CD4-positive, alpha-beta T cell treated with Interleukin-6 at 100 ng/mL for 8 hours (primary cell): ENCODE measurements at regions not wholly inside any gene's neighbourhood (a gene's known extent, or its start where the extent isn't known, plus 50 kb on each side); places are given as distances from the start of the nearest gene placed in this dataset.

Experiments
- DNase-seq: peaks from one replicate; pipeline ENCODE4 v3.0.0-alpha.2; 2020; ENCODE audit warnings: mixed read lengths, low spot score

DNA sequence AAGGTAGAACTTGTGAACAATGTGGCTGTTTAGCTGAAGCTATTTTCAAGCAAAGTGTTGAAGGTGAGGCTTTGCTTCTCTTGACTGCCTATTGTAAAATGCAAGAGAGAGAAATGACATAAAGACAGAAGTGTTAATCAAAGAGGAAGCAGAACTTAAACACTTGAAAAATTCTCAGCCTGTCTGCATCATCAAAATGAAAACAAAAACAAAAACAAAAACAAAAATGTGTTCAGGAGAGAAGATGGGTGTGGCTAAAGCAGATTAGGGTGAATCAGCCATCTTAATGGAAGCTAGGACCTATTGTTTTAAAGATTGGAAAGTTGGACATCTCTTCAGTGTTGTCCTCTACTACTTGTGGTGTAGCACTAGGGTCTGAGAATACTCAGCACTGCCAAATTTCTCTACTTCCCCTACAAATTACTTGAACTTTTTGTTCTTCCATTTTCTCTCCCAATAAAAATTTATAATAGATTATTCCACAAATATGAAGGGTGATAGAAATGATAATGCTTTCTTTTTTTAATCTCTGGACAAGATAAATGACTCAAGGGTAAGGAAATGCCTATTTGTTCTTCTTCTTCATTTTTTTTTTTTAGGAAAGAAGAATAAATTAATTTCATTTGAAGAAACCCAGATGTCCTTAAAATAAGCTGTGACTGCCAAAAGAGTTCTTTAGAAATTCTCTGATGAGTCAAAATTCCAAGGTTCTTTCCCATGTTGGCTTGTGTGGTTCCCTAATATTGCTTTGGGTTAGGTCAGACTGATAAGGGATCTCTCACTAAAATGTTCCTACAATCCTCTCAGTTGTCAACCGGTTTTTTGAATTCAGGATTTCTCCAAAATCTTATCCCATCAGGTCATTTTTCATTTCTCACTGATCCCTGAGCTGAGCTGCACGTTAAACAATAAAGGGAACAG is 571.2 kb upstream of the ZEB2 start:
- DNase-seq, result no peak

DNA sequence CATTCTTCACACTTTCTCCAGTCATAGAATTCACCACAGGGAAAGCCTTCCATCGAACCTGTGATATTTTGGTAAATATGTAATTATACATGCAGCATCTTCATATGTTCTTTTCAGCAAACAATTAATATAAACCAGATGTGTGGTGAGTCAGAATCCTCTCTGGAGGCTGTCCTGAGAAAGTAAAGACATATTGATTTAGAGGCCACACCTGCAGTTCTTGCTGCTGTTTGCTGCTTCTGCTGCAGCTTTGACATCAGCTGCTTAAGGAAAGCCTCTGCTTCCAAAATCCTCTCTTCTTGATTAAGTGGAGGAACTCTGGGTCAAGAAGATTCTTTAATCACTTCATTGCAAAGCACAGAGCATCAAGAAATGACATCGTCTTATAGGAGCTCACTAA is 568.8 kb upstream of the ZEB2 start:
- DNase-seq, result no peak

DNA sequence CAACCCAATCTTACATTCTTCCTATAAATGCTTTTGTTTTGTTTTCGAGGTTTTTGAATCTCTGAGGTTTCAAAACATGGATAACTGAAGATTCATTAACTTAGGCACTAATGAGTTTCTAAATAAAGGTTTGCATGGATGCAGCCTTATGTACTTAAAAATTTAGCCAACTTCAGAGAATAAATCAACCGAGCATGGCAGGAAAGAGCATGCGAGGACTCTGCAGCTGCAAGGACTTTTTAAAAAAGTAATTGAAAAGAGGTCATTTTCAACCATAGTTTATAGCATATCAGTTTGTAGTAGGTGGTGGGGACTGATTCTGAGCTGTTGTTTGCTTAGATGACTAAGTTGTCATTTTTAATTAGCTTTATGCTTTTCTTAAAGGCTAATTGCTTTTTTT is 567.0 kb upstream of the ZEB2 start:
- no peak for DNase-seq

DNA sequence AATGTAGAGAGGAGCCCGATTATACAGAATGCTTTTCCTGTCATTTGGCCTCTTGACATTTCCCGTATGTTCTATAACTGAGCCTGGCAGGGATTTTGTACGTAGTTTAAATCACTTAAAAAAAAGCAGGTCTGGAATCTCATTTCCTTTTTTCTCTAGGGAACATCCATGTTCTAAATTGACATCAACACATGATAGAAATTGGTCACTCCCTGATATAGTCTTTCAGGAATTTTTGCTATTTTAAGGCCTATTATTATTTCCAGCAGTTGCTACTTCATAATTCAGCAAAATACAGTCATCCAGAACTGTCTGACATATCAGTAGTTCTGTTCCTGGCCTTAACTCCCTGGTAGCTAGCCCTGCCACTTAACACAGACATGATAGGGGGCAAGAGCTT is 565.7 kb upstream of the ZEB2 start:
- DNase-seq, result no peak

DNA sequence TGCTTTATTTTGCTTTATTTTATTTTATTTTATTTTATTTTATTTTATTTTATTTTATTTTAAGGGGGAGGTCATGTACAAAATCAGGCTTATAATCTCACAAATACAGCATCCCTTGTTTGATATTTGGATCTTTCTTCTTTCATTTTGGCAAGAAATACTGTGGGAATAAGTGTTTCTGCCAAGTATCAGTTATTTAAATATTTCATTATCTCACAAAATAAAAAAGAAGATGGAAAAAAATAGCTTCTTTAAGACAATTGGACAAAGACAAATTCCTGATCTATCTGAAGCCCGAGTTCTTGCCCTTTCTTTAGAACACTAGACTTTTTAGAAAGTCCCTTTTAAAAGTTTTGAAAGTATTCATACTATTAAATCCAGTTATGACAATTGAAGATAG is 560.5 kb upstream of the ZEB2 start:
- DNase-seq, result no peak

DNA sequence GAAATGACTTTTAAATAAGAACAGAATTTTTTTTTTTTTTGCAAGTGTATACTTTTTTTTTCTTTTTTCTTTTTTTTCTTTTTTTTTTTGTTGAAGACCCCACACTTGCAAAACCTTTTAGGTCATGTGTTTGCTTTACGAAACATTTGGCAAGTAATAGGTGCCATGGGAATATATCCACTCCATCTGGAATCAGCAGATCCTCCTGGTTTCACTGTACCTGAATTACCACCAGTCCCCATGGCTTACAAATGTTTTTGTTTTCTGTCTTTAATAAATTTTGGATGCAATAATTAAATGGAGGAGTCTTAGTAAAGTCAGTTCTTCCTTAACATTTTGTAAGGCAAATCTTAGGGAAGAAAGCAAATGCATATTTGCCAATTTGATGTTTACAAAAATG is 559.7 kb upstream of the ZEB2 start:
- no peak for DNase-seq

DNA sequence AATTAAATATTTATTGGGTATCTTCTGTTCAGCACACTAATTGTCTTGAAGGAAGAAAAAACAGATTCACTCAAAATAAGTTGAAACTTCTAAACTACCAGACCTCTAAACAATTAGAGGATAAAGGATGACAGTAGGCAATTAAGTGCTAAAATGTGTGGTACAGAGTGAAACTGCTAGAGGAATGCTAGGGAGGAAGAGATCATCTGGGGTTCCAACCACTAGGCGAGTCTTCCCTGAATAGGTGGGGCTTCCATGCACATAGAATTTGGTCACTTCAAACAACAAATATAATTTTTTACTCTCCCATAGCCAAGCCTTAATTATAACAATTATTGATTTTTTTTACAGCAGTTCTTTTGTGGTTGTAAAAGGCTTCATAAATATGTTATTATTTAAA is 559.0 kb upstream of the ZEB2 start:
- no peak for DNase-seq

DNA sequence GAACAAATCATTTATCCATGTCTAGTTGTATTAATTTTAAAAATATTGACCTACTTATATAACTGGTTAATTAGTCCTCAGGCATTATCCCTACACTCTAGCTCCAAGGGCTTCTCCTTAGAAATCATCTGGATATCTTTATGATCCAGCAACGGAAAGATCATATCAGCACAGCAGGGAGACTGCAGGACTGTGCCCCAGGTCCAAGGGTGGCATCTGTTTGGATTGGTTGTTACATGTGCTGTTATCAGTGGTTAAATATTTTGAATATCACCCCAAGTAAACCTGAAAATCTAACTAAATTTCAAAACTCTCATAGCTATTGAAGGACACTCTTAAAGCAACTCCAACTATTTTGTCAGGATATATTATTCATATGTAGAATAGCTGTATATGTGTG is 556.2 kb upstream of the ZEB2 start:
- no peak for DNase-seq

DNA sequence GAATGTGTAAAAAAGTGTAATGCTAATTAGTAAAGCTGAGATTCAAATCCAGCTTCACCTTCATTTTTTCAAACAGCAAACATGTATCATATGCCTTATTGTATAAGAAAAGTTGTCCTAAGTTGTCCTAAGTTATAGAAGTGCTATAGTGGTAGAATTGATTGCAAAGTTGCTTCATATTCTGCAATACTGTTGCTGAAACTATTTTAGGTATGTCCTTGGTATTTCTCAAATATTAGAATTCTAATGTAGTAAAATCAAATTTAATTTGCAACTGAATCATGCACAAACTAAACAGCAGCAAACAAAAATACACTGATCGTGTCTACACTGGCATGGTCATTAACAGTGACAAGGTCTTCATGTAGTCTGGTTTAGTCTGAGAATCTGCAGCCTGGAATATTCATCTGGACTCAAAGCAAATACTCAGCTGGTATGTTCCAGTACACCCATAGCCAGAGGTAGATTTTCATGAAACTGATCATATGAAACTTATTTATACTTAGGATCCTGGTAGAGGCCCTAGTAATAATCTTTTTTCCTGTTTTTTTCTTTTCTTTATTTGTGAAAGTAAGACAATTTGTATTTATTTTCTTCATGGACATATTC is 555.6 kb upstream of the ZEB2 start:
- DNase-seq, result no peak

DNA sequence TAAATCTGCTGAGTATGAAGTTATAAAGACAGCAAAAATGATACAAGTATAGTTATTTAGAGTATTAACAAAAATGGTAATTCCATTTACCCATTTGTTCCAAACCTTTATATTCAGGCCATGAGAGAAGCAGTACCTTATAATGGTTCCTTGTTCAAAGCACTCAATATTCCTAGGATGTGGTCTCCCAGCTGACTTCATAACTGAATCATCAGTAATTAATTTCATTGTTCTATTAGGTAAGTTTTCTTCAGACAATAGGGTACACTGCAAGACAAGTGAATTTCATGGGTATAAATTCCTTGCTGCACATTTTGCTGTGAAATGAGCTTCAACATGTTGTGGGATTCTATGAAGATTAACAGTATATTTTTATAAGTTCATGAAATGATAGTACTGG is 550.8 kb upstream of the ZEB2 start:
- DNase-seq, result no peak

DNA sequence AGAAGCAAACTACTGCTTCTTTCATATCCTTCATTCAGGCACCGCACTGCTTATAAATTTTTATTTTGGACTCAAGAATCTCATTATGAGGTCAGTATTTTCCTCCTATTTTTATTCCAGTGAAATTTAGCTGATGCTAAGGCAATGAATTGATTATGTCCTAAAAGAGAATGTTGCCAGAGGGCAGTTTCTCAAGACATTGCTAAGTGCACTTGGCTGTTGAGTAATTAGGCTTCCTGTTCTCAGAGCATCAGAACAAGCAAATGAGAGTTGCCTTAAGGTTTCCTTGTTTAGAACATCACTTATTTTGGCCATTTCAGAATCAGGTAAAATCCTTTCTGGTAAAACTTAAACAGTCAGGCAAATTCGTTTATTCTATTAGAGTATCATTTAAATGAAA is 548.6 kb upstream of the ZEB2 start:
- no peak for DNase-seq

DNA sequence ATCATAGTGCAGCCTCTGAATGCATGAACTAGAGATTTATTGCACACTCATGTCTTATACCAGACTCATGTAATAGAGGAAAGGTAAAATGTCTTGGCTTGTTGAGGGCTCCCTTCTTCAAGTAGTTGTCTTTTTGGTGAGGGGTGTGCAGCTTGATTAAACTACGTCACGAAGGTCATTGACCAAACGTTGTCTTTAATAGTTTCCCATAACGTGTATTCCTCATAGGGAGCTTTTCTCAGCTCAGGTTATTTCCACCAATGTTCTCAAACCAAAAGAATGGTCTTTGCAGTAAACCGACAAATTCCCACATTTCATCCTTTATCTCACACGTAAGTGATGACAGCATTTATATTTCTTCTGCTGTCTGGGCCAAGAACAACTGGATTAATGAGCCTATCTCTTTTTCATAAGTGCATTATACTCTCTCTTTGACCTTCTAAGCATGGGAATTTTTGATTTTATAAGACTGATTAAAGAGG is 547.7 kb upstream of the ZEB2 start:
- DNase-seq, result no peak

DNA sequence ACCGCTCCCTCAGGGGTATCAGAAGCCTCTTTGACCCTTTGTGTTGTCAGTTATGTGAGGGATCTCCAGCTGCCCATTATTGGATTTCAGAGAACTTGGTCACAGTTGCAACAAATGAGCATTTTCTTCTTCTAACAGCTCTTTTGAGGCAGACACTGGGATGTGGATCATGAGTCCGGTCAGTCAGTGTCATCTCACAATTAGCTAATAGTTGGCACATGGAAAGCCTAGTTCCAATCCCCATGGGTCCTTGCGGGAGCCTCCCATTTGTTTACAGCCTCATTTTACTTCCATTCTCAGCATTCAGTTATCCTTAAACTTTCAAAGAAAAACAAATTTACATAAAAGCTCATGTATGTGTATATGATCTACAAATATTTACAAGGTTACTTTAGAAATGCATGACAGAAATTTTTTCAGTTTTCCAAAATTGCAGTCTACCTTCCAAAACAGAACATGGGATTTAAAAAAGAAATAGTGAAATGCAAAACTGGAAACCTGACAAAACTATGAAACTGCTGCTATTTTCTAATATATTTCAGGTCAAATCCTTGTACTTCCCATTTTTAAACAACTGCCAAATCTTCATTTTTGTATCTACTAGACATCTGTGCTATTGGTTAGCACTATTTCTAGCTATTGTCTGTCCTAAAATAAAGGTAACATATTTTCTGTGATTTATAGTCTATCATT is 547.1 kb upstream of the ZEB2 start:
- DNase-seq, result no peak

DNA sequence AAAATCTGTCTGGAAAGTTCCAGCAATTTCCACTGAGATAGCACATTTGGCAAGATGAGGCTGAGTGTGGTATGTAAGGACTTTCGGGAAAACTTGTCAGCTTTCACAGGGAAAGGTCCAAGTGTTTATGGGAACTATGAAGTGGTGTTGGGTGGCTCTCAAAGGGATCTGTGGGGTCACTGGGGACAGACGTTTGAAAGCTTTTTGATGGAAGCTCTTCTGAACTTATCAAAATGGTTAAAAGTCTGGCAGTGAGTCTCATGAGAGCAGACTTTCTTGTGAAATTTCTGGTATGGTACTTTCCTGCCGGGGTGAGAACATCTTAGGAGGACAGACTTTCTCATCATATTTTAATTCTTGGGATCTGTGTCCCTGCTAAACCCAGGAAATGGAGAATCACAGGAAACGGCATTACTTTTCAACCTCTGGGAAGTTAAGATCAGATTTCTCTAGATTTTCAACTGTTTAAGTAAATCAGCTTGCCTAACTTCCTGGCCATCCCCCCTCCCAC is 546.3 kb upstream of the ZEB2 start:
- DNase-seq, result no peak

DNA sequence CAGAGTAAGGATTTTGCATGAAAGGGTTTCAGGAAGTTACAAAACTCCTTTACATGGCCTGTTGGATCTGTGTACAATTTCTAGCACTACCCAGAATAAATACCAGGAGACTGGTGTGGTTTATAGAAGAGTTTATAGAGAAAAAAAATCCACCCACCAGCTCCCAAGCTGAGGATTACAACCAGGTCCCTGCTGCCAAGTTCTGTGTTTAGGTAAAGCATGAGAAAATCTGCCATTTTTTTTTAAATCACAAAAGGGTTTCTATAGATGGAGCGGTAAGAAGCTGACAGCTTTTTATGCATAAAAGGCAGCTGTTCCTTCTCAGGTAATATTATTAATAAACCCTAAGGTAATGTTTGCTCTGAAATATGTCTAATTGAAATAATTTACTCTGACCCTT is 545.4 kb upstream of the ZEB2 start:
- no peak for DNase-seq

DNA sequence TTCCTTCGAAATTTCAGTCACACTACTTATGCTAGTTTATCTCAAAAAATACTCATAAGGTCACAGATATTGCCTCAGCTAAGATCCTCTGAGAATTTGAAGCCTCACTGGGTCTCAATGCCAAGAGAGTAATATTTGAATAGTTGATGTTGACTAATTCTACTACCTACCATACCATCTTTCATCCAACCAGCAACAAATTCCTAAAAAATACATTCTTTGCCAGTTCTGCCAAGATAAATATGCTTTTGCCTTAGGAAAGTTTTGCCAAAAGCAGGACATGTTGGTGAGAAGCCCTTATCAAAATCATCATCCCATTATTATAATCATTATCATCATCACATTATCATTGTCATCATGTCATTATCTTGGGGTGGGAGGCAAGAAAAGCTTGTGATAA is 544.6 kb upstream of the ZEB2 start:
- DNase-seq, result no peak

DNA sequence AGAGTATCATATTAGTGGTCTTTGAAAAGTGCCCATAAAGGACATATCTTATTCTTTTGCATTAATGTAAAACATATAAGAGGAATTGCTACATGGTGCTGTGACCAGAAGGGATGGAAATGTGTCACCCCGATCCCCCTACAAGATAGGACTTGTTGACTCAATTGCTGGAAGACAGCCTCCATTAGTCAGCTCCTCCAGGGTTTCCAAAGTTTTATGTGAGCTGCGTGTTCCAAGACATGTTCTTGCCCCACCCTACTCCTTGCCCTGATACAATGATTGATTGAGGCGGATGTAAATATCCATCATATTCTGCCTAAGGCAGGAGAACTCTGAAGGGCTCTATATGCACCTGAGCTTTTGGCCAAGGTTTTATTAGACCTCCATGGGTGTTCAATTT is 541.0 kb upstream of the ZEB2 start:
- DNase-seq, result no peak

DNA sequence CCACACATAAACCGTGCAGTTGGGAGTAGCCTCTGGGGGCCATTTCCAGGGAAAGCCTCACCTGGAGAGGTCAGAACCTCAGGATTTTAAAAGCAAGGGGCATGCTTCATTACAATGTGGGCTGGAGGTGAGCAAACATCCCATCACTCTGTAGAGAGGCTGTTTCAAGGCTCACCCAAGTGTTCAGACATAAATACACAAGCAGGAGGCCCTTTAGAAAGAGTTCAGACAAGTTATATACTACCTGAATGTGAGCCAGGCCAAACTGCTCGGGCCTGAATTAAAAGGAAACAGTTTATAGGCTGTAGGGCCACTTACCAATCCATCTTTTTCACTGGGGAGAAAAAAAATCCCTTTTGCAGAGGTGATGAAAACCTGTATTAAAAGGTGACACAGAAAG is 540.0 kb upstream of the ZEB2 start:
- no peak for DNase-seq

DNA sequence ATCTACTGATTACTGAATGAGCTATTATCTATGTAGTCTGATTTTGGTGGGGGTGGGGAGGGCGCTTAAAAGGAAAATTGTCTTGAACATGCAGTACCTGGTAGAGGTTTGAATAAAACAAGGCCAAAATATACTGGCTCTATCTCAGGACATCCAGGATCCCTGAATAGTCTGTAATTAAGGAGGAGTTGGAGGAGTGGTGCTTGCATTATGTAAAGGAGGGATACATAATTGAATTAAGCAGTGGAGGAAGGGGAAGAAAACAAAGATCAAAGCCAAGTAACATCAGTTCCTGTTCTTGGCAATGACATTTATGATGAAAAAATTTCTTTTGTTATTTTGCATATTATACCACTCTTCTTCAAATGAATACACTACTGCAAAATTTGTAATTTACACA is 539.4 kb upstream of the ZEB2 start:
- no peak for DNase-seq

DNA sequence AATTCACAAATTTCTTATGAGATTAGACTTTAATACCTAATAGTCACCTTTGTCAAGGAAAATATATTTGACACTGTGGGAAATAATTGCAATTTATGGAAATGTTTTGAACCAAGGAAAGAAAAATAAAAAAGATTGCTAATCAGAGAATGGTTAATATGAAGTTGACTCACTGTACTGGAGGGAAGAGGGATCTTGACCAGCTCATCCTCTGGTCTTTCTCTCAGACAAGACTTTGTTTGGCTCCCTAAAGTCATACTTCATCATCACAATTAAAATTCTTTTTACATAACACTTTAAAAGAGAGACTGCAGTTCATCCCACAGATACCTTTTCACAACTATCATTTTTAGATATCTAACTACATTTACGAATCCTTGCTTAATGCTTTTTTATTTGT is 538.5 kb upstream of the ZEB2 start:
- no peak for DNase-seq

DNA sequence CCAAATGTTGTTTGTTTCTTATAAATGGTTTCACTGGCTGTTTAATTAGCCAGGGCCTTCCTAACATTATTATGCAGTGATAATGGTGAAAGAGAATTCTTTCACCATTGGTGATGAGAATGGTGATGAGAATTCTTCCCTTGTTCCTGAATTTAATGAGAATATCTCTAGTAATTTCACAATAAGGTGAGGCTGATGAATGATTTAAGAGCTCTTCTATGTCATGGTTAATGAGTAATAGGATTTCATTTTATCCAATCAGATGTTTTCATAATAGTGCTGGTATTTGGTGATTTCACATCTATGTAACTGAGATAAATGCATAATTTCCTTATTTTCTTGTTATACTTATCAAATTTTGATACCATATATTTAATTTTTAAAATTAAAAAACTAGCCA is 535.7 kb upstream of the ZEB2 start:
- DNase-seq, result no peak

DNA sequence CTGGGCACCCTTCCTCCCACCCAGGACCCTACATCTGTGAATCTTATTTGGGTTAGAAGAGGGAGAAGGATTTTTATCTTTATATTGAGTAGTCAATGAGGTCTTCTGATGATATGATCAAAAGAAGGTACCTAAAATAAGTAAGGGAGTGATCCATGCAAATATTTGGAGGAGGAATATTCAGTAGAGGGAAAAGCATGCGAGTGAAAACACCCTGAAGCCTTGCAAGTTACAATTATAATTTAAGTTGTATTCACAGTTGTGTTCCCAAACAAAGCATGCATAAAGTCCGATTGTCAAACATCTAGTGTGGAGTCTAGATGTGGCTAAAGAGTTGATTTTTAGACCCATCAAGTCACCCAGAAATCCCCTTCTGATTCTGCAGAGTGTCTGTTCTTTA is 530.2 kb upstream of the ZEB2 start:
- DNase-seq, result no peak

DNA sequence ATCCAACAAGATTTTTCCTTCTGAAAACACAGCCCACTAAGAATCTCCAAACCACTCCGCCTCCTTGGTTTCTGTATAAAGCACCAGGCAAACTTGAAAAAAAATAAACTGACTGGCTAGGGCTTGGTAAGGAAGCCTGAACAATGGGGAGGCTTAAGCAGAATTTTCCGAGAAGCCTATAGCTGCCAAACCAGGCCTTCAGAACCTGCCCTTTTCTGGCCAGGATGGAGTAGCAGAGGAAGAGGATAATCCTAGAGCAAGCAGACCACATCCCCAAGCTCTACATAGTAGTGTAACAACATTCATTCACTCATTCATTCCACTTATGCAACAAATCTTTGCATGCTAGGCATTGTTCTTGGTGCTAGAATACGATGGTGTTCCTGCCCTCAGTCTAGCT is 529.6 kb upstream of the ZEB2 start:
- DNase-seq, result no peak
